HEK293 (cell line): ENCODE measurements at regions not wholly inside any gene's neighbourhood (a gene's known extent, or its start where the extent isn't known, plus 50 kb on each side); places are given as distances from the start of the nearest gene placed in this dataset.

Experiments
- CTCF ChIA-PET: fragments of 350-600 bp; formaldehyde crosslinking; extraction: SDS; loops from one replicate; lab custom pipeline; 2021; ENCODE audit warnings: antibody characterized with exemption; lab: Yijun Ruan, JAX
- POLR2A ChIA-PET: fragments of 300-600 bp; formaldehyde crosslinking; extraction: SDS; loops from one replicate; lab custom pipeline; 2020; ENCODE audit warnings: antibody characterized with exemption, inconsistent platforms; lab: Yijun Ruan, JAX
- H3K27ac ChIP-seq: fragments of 200-500 bp; sonication (Bioruptor generic); 2 replicates; pipeline ENCODE4 v1.5.1; 2014; ENCODE audit warnings: low read depth, low read length, control low read depth, inconsistent platforms; ENCODE audit errors: extremely low read depth
- H3K36me3 ChIP-seq, 2 experiments: fragments of 200-500 bp in 1 of 2; sonication (Bioruptor generic) in 1 of 2; 1 replicate in 1 of 2; 2 replicates in 1 of 2; pipeline ENCODE4 v1.5.1; 2014 to 2017; ENCODE audit warnings: inconsistent platforms in 2 of 2, low read length in 2 of 2; ENCODE audit not compliant: control insufficient read depth in 2 of 2, insufficient read depth in 1 of 2
- H3K4me1 ChIP-seq: fragments of 200-500 bp; sonication (Bioruptor generic); 2 replicates; pipeline ENCODE4 v1.5.1; 2014; ENCODE audit warnings: mild to moderate bottlenecking, low read length, inconsistent platforms; ENCODE audit not compliant: control insufficient read depth, insufficient read depth
- H3K4me3 ChIP-seq: 2 replicates; pipeline ENCODE4 v1.5.1; 2011; ENCODE audit warnings: low read depth, mild to moderate bottlenecking, control low read depth, low read length, moderate library complexity
- H3K9me3 ChIP-seq: fragments of 200-500 bp; sonication (Bioruptor generic); 2 replicates; pipeline ENCODE4 v1.5.1; 2014; ENCODE audit warnings: low read depth, low read length, inconsistent platforms; ENCODE audit not compliant: control insufficient read depth, insufficient read depth
- AEBP2 ChIP-seq: fragments of 450-650 bp; formaldehyde crosslinking; IDR thresholded peaks from 2 replicates; pipeline ENCODE4 v1.5.1; 2016; ENCODE audit warnings: missing biosample characterization, missing genetic modification characterization, borderline replicate concordance
- FEZF1 ChIP-seq: fragments of 450-650 bp; formaldehyde crosslinking; IDR thresholded peaks from 2 replicates; pipeline ENCODE4 v1.5.1; 2016; ENCODE audit warnings: missing biosample characterization, missing genetic modification characterization
- HOXA7 ChIP-seq: sonication (generic); formaldehyde crosslinking; IDR thresholded peaks from 2 replicates; pipeline ENCODE4 v1.8.1; 2022; ENCODE audit warnings: missing genetic modification reagents, borderline replicate concordance
- KLF10 ChIP-seq: fragments of 450-650 bp; IDR thresholded peaks from 2 replicates; pipeline ENCODE4 v1.5.1; 2018; ENCODE audit warnings: missing biosample characterization, mild to moderate bottlenecking, missing genetic modification characterization
- SCRT2 ChIP-seq: fragments of 450-650 bp; formaldehyde crosslinking; IDR thresholded peaks from 2 replicates; pipeline ENCODE4 v1.5.1; 2016; ENCODE audit warnings: missing biosample characterization, missing genetic modification characterization
- SETDB1 ChIP-seq: IDR thresholded peaks from one replicate; pipeline ENCODE4 v1.6.1; 2017; ENCODE audit warnings: mild to moderate bottlenecking, low read length, moderate library complexity, mixed read lengths; ENCODE audit not compliant: insufficient read length
- ZBTB1 ChIP-seq: fragments of 450-650 bp; formaldehyde crosslinking; IDR thresholded peaks from 2 replicates; pipeline ENCODE4 v1.5.1; 2016; ENCODE audit warnings: missing biosample characterization, missing genetic modification characterization
- ZBTB44 ChIP-seq: fragments of 450-650 bp; IDR thresholded peaks from 2 replicates; pipeline ENCODE4 v1.5.1; 2018; ENCODE audit warnings: missing biosample characterization, mild to moderate bottlenecking, missing genetic modification characterization
- ZFP3 ChIP-seq: fragments of 450-650 bp; formaldehyde crosslinking; IDR thresholded peaks from 2 replicates; pipeline ENCODE4 v1.5.1; 2016; ENCODE audit warnings: low read depth, missing biosample characterization, missing genetic modification characterization
- ZFP41 ChIP-seq: fragments of 450-650 bp; formaldehyde crosslinking; IDR thresholded peaks from 2 replicates; pipeline ENCODE4 v1.5.1; 2016; ENCODE audit warnings: missing biosample characterization, missing genetic modification characterization, borderline replicate concordance
- ZNF114 ChIP-seq: fragments of 450-650 bp; formaldehyde crosslinking; IDR thresholded peaks from 2 replicates; pipeline ENCODE4 v1.5.0; 2017; ENCODE audit warnings: missing biosample characterization, missing genetic modification characterization
- ZNF121 ChIP-seq: fragments of 450-650 bp; formaldehyde crosslinking; IDR thresholded peaks from 2 replicates; pipeline ENCODE4 v1.5.1; 2016; ENCODE audit warnings: missing biosample characterization, missing genetic modification characterization
- ZNF140 ChIP-seq: fragments of 450-650 bp; formaldehyde crosslinking; IDR thresholded peaks from 2 replicates; pipeline ENCODE4 v1.5.1; 2016; ENCODE audit warnings: missing biosample characterization, missing genetic modification characterization
- ZNF19 ChIP-seq: fragments of 450-650 bp; formaldehyde crosslinking; IDR thresholded peaks from 2 replicates; pipeline ENCODE4; 2016; ENCODE audit warnings: missing biosample characterization, missing genetic modification characterization, low read depth
- ZNF221 ChIP-seq: fragments of 450-650 bp; formaldehyde crosslinking; IDR thresholded peaks from 2 replicates; pipeline ENCODE4 v1.5.1; 2017; ENCODE audit warnings: missing biosample characterization, missing genetic modification characterization, borderline replicate concordance
- ZNF324 ChIP-seq: fragments of 450-650 bp; formaldehyde crosslinking; IDR thresholded peaks from 2 replicates; pipeline ENCODE4 v1.5.1; 2016; ENCODE audit warnings: missing biosample characterization, missing genetic modification characterization
- ZNF354C ChIP-seq: fragments of 450-650 bp; formaldehyde crosslinking; IDR thresholded peaks from 2 replicates; pipeline ENCODE4 v1.5.1; 2016; ENCODE audit warnings: missing biosample characterization, missing genetic modification characterization, low read depth, borderline replicate concordance
- ZNF394 ChIP-seq: fragments of 450-650 bp; formaldehyde crosslinking; IDR thresholded peaks from 2 replicates; pipeline ENCODE4 v1.5.1; 2016; ENCODE audit warnings: missing biosample characterization, missing genetic modification characterization, mild to moderate bottlenecking, moderate library complexity, borderline replicate concordance
- ZNF433 ChIP-seq: fragments of 450-650 bp; formaldehyde crosslinking; IDR thresholded peaks from 2 replicates; pipeline ENCODE4 v1.5.1; 2016; ENCODE audit warnings: missing biosample characterization, missing genetic modification characterization, low read depth
- ZNF473 ChIP-seq: fragments of 450-650 bp; formaldehyde crosslinking; IDR thresholded peaks from 2 replicates; pipeline ENCODE4 v1.5.1; 2017; ENCODE audit warnings: missing biosample characterization, missing genetic modification characterization
- ZNF704 ChIP-seq: fragments of 450-650 bp; formaldehyde crosslinking; IDR thresholded peaks from 2 replicates; pipeline ENCODE4 v1.5.1; 2016; ENCODE audit warnings: missing biosample characterization, missing genetic modification characterization
- ZNF830 ChIP-seq: fragments of 450-650 bp; IDR thresholded peaks from 2 replicates; pipeline ENCODE4 v1.5.0; 2018; ENCODE audit warnings: missing biosample characterization, missing genetic modification characterization, low read depth, mild to moderate bottlenecking, moderate library complexity
- ZNF843 ChIP-seq: fragments of 450-650 bp; formaldehyde crosslinking; IDR thresholded peaks from 2 replicates; pipeline ENCODE4 v1.5.1; 2016; ENCODE audit warnings: missing biosample characterization, missing genetic modification characterization
- ZSCAN18 ChIP-seq: fragments of 450-650 bp; formaldehyde crosslinking; IDR thresholded peaks from 2 replicates; pipeline ENCODE4 v1.5.1; 2016; ENCODE audit warnings: missing biosample characterization, missing genetic modification characterization
- ZSCAN23 ChIP-seq: fragments of 450-650 bp; formaldehyde crosslinking; IDR thresholded peaks from 2 replicates; pipeline ENCODE4 v1.5.1; 2016; ENCODE audit warnings: missing biosample characterization, missing genetic modification characterization
- ZSCAN30 ChIP-seq: fragments of 450-650 bp; IDR thresholded peaks from 2 replicates; pipeline ENCODE4 v1.5.1; 2018; ENCODE audit warnings: missing biosample characterization, mild to moderate bottlenecking, missing genetic modification characterization, moderate library complexity
- TF ChIP-seq, protein P1 (sequence below): sonication (generic); formaldehyde crosslinking; IDR thresholded peaks from 2 replicates; pipeline ENCODE4 v1.8.1; 2022; ENCODE audit warnings: mild to moderate bottlenecking, moderate library complexity, missing genetic modification reagents

GRCh38 chr21:27739187-27739586, 772.3 kb upstream of the ADAMTS5 start:
- CTCF ChIA-PET, result no interaction called here
- Histone ChIP-seq H3K27ac (no peak overlapping the region), H3K36me3 (no peaks in the 10 kb centered on the region), H3K4me3 (no peak overlapping the region)
- no peak for TF ChIP-seq ZNF843
- TF ChIP-seq HOXA7, result no peak
- no peak for TF ChIP-seq ZNF473 (tag by site-specific recombination)
- no peak for TF ChIP-seq ZNF121 (tag by site-specific recombination)
- no peak for TF ChIP-seq ZSCAN30 (tag by site-specific recombination)
- TF ChIP-seq ZFP3 (tag by site-specific recombination), result no peak
- TF ChIP-seq ZFP41, result no peak
- no peak for TF ChIP-seq ZBTB1 (tag by site-specific recombination)
- TF ChIP-seq SETDB1, result no peak
- no peak for TF ChIP-seq ZNF830 (tag by site-specific recombination)
- TF ChIP-seq, all 188 proteins: peak for 0
- POLR2A ChIA-PET, result no interaction called here
- Histone ChIP-seq H3K4me1 (no peaks in the 10 kb centered on the region), H3K9me3 (no peaks in the 10 kb centered on the region; the same call in 1 of the 2 replicates)

DNA sequence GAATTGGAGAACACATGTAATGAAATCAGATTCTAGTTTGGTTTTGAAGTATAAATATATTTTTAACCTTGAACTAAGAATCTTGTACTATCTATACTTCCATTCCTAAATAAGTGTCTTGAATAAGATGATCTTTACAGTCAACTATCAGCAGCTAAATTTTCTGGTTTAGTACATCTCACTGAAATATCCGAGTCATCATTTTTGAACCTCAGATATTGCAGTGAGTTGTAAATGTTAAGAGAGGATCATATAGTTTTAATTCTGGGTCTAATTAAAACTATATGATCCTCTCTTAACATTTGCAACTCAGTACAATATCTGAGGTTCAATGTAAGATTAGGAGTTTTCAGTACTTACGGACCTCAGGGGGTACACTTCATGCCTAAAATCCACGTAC, 768.8 kb upstream of the ADAMTS5 start:
- CTCF ChIA-PET, result no interaction called here
- no peaks in the 10 kb centered on the region for H3K36me3 ChIP-seq
- POLR2A ChIA-PET, result no interaction called here
- no peaks in the 10 kb centered on the region; the same call in 1 of the 2 replicates for H3K9me3 ChIP-seq
- H3K27ac ChIP-seq, result no peak overlapping the region
- no peaks in the 10 kb centered on the region for H3K4me1 ChIP-seq
- no peak for TF ChIP-seq ZNF704 (tag by site-specific recombination)
- TF ChIP-seq FEZF1 (tag by site-specific recombination), result no peak
- no peak overlapping the region for H3K4me3 ChIP-seq

GRCh38 chr21:27734146-27734545, 767.3 kb upstream of the ADAMTS5 start:
- CTCF ChIA-PET, result interaction anchor here (0.7 kb wide), 1 partner anchor 1118 kb away, joined by 4 read pairs; no protein-coding TSS in a partner anchor

More at GRCh38 chr21:27734146-27734545, 767.3 kb upstream of the ADAMTS5 start:
- no peaks in the 10 kb centered on the region for H3K4me1 ChIP-seq
- POLR2A ChIA-PET, result no interaction called here
- no peak overlapping the region for H3K27ac ChIP-seq
- TF ChIP-seq ZNF433 (tag by site-specific recombination) (no peak), ZNF221 (no peak), AEBP2 (no peak), ZNF140 (no peak), ZNF19 (tag by site-specific recombination) (no peak), ZSCAN23 (tag by site-specific recombination) (no peak), ZBTB44 (tag by site-specific recombination) (no peak), ZNF114 (tag by site-specific recombination) (no peak), ZNF324 (tag by site-specific recombination) (no peak), ZNF394 (tag by site-specific recombination) (no peak), KLF10 (tag by site-specific recombination) (no peak), SCRT2 (tag by site-specific recombination) (no peak), ZSCAN18 (tag by site-specific recombination) (no peak), ZNF354C (tag by site-specific recombination) (no peak)
- TF ChIP-seq, protein P1, sequence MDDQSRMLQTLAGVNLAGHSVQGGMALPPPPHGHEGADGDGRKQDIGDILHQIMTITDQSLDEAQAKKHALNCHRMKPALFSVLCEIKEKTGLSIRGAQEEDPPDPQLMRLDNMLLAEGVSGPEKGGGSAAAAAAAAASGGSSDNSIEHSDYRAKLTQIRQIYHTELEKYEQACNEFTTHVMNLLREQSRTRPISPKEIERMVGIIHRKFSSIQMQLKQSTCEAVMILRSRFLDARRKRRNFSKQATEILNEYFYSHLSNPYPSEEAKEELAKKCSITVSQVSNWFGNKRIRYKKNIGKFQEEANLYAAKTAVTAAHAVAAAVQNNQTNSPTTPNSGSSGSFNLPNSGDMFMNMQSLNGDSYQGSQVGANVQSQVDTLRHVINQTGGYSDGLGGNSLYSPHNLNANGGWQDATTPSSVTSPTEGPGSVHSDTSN (CRISPR knock-in tag), result no peak
- no peaks in the 10 kb centered on the region; the same call in 1 of the 2 replicates for H3K9me3 ChIP-seq
- no peak overlapping the region for H3K4me3 ChIP-seq
- no peaks in the 10 kb centered on the region for H3K36me3 ChIP-seq
